ENCODE measurements at regions not wholly inside any gene's neighbourhood (a gene's known extent, or its start where the extent isn't known, plus 50 kb on each side); places are given as distances from the start of the nearest gene placed in this dataset.

DNA sequence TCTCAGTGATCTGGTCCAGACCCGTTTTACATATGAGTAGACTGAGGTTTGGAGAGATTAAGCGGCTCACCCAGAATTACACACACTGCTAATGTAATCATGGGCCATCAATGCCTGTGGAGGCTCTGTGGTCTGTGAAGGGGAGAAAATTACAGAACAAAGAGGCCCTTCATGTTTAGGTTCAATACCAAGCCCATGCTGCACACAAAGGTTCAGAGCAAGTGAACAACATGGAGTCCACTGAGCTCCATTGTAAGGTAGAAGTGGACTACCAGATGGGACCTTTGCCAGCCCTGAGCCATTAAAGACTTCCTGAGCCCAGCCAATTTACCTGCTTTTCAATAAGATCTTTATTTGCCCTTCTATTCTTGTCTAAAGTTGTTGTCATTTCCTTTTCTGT lies 109.8 kb downstream of the LUZP4 start:
- Mint-ChIP-seq H3K27me3 (ENCODE audit: unreplicated experiment) (no peaks in the 10 kb centered on the region), H3K36me3 (ENCODE audit: low read depth, unreplicated experiment) (no peaks in the 10 kb centered on the region), H3K9me3 (ENCODE audit: unreplicated experiment) (no peaks in the 10 kb centered on the region), H3K27ac (ENCODE audit: unreplicated experiment) (no peak overlapping the region), H3K4me3 (ENCODE audit: unreplicated experiment) (no peak overlapping the region), H3K4me1 (ENCODE audit: unreplicated experiment) (no peaks in the 10 kb centered on the region)
- TF ChIP-seq, protein P1, sequence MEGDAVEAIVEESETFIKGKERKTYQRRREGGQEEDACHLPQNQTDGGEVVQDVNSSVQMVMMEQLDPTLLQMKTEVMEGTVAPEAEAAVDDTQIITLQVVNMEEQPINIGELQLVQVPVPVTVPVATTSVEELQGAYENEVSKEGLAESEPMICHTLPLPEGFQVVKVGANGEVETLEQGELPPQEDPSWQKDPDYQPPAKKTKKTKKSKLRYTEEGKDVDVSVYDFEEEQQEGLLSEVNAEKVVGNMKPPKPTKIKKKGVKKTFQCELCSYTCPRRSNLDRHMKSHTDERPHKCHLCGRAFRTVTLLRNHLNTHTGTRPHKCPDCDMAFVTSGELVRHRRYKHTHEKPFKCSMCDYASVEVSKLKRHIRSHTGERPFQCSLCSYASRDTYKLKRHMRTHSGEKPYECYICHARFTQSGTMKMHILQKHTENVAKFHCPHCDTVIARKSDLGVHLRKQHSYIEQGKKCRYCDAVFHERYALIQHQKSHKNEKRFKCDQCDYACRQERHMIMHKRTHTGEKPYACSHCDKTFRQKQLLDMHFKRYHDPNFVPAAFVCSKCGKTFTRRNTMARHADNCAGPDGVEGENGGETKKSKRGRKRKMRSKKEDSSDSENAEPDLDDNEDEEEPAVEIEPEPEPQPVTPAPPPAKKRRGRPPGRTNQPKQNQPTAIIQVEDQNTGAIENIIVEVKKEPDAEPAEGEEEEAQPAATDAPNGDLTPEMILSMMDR (IDR thresholded peaks at IDR 0.05; ENCODE audit: unreplicated experiment), result no peak
- no peak for DNase-seq (ENCODE audit: low spot score)

DNA sequence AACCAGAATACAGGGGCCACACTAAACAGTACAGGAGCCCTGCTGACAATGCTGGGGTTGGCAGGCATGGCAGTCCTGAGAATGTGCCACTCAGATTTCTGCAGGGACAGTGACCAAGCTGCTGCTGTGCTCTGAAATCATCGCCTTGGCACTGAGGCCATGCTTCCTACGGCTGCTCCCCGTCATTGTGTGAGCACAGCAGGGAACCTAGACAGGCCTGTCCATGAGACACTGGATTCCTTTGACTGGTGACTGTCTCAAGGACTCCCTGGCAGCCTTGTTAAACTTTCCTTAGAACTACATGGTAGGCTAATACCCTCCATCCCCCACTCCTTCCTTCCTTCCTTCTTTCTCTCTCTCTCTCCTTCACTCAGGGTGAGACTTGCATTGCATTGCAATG lies 111.4 kb downstream of the LUZP4 start:
- H3K4me1 Mint-ChIP-seq (ENCODE audit: unreplicated experiment), result no peaks in the 10 kb centered on the region
- no peaks in the 10 kb centered on the region for H3K9me3 Mint-ChIP-seq (ENCODE audit: unreplicated experiment)
- H3K27ac Mint-ChIP-seq (ENCODE audit: unreplicated experiment), result no peak overlapping the region
- H3K4me3 Mint-ChIP-seq (ENCODE audit: unreplicated experiment), result no peak overlapping the region
- TF ChIP-seq, protein P1 (IDR thresholded peaks at IDR 0.05; ENCODE audit: unreplicated experiment), result no peak
- peaks cover 2% of the 10 kb centered on the region for H3K27me3 Mint-ChIP-seq (ENCODE audit: unreplicated experiment)
- no peaks in the 10 kb centered on the region for H3K36me3 Mint-ChIP-seq (ENCODE audit: low read depth, unreplicated experiment)
- DNase-seq (ENCODE audit: low spot score), result no peak

DNA sequence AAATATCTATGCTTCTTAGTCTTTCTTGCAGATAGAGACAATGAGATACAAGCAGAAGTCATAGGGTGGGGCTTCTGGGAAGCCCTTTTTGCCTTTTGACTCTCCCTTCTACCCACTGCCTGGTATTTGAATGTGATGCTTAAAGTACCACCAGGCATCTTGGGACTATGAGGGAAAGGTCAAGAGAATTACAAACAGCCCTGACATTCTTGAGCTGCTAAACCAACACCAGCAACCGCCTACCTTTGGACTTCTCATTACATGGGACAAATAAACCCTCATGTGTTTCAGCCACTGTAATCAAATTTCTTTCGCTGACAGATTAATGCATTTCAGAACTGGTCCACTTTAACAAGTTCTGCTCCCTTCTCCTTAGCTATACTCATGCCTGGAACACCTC lies 112.8 kb downstream of the LUZP4 start:
- Mint-ChIP-seq H3K4me1 (ENCODE audit: unreplicated experiment) (no peaks in the 10 kb centered on the region), H3K36me3 (ENCODE audit: low read depth, unreplicated experiment) (no peaks in the 10 kb centered on the region), H3K9me3 (ENCODE audit: unreplicated experiment) (no peaks in the 10 kb centered on the region), H3K27ac (ENCODE audit: unreplicated experiment) (no peak overlapping the region), H3K4me3 (ENCODE audit: unreplicated experiment) (no peak overlapping the region), H3K27me3 (ENCODE audit: unreplicated experiment) (peaks cover 2% of the 10 kb centered on the region)
- no peak for DNase-seq (ENCODE audit: low spot score)
- TF ChIP-seq, protein P1 (IDR thresholded peaks at IDR 0.05; ENCODE audit: unreplicated experiment), result no peak

DNA sequence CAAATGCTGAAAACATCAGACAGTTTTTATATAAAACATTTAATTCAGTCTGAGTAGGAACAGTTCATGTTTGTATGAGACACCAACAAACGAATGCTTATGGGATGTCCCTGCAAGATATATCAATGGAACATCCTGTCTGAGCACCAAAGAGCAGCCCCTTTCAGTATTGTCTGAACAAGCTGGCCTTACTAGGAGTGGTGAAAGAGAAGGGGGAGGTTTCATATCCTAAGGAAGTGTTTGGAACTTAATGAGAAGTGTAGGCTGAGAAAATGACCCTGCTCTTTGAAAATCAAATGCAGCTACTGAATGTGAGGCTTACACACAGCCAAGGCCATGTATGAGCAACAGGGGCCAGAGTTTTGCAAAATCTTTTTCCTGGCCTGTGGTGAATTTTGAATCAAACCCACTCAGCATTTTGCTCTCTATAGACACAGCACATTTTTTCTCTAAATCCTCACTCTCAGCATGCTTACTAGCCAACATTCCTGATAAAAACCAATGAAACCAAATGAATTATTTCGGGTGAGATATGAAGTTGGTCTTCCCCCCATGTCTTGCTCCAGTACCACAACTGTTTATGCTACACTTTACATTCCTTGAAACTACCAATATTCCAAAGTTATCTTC lies 119.4 kb downstream of the LUZP4 start:
- H3K4me3 Mint-ChIP-seq (ENCODE audit: unreplicated experiment), result no peak overlapping the region
- H3K36me3 Mint-ChIP-seq (ENCODE audit: low read depth, unreplicated experiment), result no peaks in the 10 kb centered on the region
- no peak overlapping the region for H3K27ac Mint-ChIP-seq (ENCODE audit: unreplicated experiment)
- no peak for DNase-seq (ENCODE audit: low spot score)
- no peaks in the 10 kb centered on the region for H3K9me3 Mint-ChIP-seq (ENCODE audit: unreplicated experiment)
- H3K27me3 Mint-ChIP-seq (ENCODE audit: unreplicated experiment), result peaks cover 4% of the 10 kb centered on the region
- TF ChIP-seq, protein P1 (IDR thresholded peaks at IDR 0.05; ENCODE audit: unreplicated experiment), result no peak
- H3K4me1 Mint-ChIP-seq (ENCODE audit: unreplicated experiment), result no peaks in the 10 kb centered on the region

DNA sequence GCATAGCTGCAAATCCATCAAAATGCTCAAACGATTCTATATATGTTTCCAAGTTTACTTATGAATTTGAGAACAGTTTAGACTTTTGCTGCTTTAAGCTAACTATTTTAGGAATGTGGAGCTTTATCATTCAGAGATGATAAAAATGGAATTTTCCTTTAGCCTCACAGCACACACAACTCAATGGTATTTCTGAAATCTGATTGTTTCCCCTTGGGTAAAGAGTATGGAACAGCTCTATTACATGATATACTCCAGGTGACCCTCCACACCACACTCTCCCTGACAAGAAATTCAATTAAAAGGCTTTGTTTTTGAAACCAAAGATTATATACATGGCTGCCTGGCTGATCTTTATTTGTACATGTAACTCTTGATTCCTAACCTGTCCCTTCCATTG lies 120.0 kb downstream of the LUZP4 start:
- Mint-ChIP-seq H3K27ac (ENCODE audit: unreplicated experiment) (no peak overlapping the region), H3K4me3 (ENCODE audit: unreplicated experiment) (no peak overlapping the region), H3K9me3 (ENCODE audit: unreplicated experiment) (no peaks in the 10 kb centered on the region), H3K4me1 (ENCODE audit: unreplicated experiment) (no peaks in the 10 kb centered on the region), H3K36me3 (ENCODE audit: low read depth, unreplicated experiment) (no peaks in the 10 kb centered on the region), H3K27me3 (ENCODE audit: unreplicated experiment) (peaks cover 4% of the 10 kb centered on the region)
- TF ChIP-seq, protein P1 (IDR thresholded peaks at IDR 0.05; ENCODE audit: unreplicated experiment), result no peak
- DNase-seq (ENCODE audit: low spot score), result no peak

Data from endothelial cell (in vitro differentiated cells).